ENCODE measurements at regions not wholly inside any gene's neighbourhood (a gene's known extent, or its start where the extent isn't known, plus 50 kb on each side); places are given as distances from the start of the nearest gene placed in this dataset.

- H3K9me3 Mint-ChIP-seq = no peaks in the 10 kb centered on the region
- H3K4me3 Mint-ChIP-seq = no peak overlapping the region
- ChIA-PET POLR2A (no interaction called here), CTCF (no interaction called here)
- intact Hi-C loops (cut with DNase I, micrococcal nuclease) = no loop called here
- H3K27me3 Mint-ChIP-seq = peaks cover 8% of the 10 kb centered on the region
- H3K36me3 ChIP-seq (ENCODE audit: insufficient read depth, low read length) = no peaks in the 10 kb centered on the region
- H3K9me3 ChIP-seq (ENCODE audit: control insufficient read depth in 1 of 2, insufficient read depth in 1 of 2, low read length in 2 of 2) = no peaks in the 10 kb centered on the region
- no peaks in the 10 kb centered on the region for H3K4me1 ChIP-seq (ENCODE audit: insufficient read depth, low read length)
- no peaks in the 10 kb centered on the region for H3K36me3 Mint-ChIP-seq (ENCODE audit: low read depth)
- ATAC-seq (ENCODE audit: poor library complexity) (no peak), DNase-seq (no peak)
- H3K4me3 ChIP-seq (ENCODE audit: low read length) = no peak overlapping the region
- H3K27me3 ChIP-seq (ENCODE audit: control insufficient read depth in 1 of 2, insufficient read depth in 2 of 2, low read length in 2 of 2) = peaks cover 0 to 6% of the 10 kb centered on the region in 2 experiments
- TF ChIP-seq CTCF (IDR thresholded peaks at IDR 0.05) = no peak
- H3K27ac Mint-ChIP-seq = no peak overlapping the region
- no peak overlapping the region for H3K27ac ChIP-seq (ENCODE audit: low read depth in 1 of 2, low read length in 2 of 2)
- no peaks in the 10 kb centered on the region for H3K4me1 Mint-ChIP-seq (ENCODE audit: low read depth)
Observed at GRCh38 chr20:22949331-22950109, 85.6 kb upstream of the SSTR4 start.

GRCh38 chr20:22951966-22952365 lies 83.1 kb upstream of the SSTR4 start:
- CTCF ChIA-PET = no interaction called here
- POLR2A ChIA-PET = no interaction called here
- no peaks in the 10 kb centered on the region for H3K4me1 Mint-ChIP-seq (ENCODE audit: low read depth)
- intact Hi-C loops (cut with DNase I, micrococcal nuclease) = no loop called here
- no peak for TF ChIP-seq CTCF (IDR thresholded peaks at IDR 0.05)
- Histone ChIP-seq H3K27ac (ENCODE audit: low read depth in 1 of 2, low read length in 2 of 2) (no peak overlapping the region), H3K4me1 (ENCODE audit: insufficient read depth, low read length) (no peaks in the 10 kb centered on the region), H3K9me3 (ENCODE audit: control insufficient read depth in 1 of 2, insufficient read depth in 1 of 2, low read length in 2 of 2) (peaks cover 0 to 2% of the 10 kb centered on the region in 2 experiments), H3K4me3 (ENCODE audit: low read length) (no peak overlapping the region), H3K27me3 (ENCODE audit: control insufficient read depth in 1 of 2, insufficient read depth in 2 of 2, low read length in 2 of 2) (peaks cover 0 to 6% of the 10 kb centered on the region in 2 experiments), H3K36me3 (ENCODE audit: insufficient read depth, low read length) (no peaks in the 10 kb centered on the region)
- ATAC-seq (ENCODE audit: poor library complexity) (no peak), DNase-seq (no peak)
- no peak overlapping the region for H3K27ac Mint-ChIP-seq
- no peaks in the 10 kb centered on the region for H3K9me3 Mint-ChIP-seq
- H3K36me3 Mint-ChIP-seq (ENCODE audit: low read depth) = no peaks in the 10 kb centered on the region
- no peak overlapping the region for H3K4me3 Mint-ChIP-seq
- H3K27me3 Mint-ChIP-seq = peaks cover 2% of the 10 kb centered on the region

DNA sequence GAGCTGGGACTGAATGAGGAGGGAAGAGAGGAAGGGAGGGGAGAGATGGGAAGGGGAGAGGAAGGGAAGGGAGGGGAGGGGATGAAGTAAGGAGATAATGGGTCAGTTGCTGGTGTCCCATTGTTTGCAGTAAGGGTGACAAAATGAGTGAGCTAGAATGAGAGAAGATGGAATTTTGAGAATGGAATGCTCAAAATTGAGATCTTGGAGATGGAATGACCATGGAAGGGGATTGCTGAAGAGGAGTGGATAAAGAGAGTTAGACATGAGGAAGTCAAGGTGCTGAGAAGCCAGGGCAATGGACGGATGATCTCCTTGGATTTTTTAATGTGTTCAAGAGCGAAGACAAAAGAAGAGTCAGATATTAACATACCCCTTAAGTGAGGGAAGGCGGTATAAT lies 80.5 kb upstream of the SSTR4 start:
- Mint-ChIP-seq H3K4me3 (no peak overlapping the region), H3K9me3 (no peaks in the 10 kb centered on the region), H3K27me3 (no peaks in the 10 kb centered on the region), H3K36me3 (ENCODE audit: low read depth) (no peaks in the 10 kb centered on the region), H3K4me1 (ENCODE audit: low read depth) (no peaks in the 10 kb centered on the region), H3K27ac (no peak overlapping the region)
- ChIA-PET POLR2A (no interaction called here), CTCF (no interaction called here)
- H3K9me3 ChIP-seq (ENCODE audit: control insufficient read depth in 1 of 2, insufficient read depth in 1 of 2, low read length in 2 of 2) = peaks cover 0 to 10% of the 10 kb centered on the region in 2 experiments
- ATAC-seq (ENCODE audit: poor library complexity) (no peak), DNase-seq (no peak)
- H3K27me3 ChIP-seq (ENCODE audit: control insufficient read depth in 1 of 2, insufficient read depth in 2 of 2, low read length in 2 of 2) = peaks cover 0 to 2% of the 10 kb centered on the region in 2 experiments
- H3K27ac ChIP-seq (ENCODE audit: low read depth in 1 of 2, low read length in 2 of 2) = no peak overlapping the region
- H3K4me3 ChIP-seq (ENCODE audit: low read length) = no peak overlapping the region
- TF ChIP-seq CTCF (IDR thresholded peaks at IDR 0.05) = no peak
- H3K36me3 ChIP-seq (ENCODE audit: insufficient read depth, low read length) = no peaks in the 10 kb centered on the region
- intact Hi-C loops (cut with DNase I, micrococcal nuclease) = no loop called here
- no peaks in the 10 kb centered on the region for H3K4me1 ChIP-seq (ENCODE audit: insufficient read depth, low read length)

Measured in CD4-positive, alpha-beta T cell (primary cell).